Ramos (cell line): ENCODE measurements at regions not wholly inside any gene's neighbourhood (a gene's known extent, or its start where the extent isn't known, plus 50 kb on each side); places are given as distances from the start of the nearest gene placed in this dataset.
"Not testable (repeated sequence)": the region's sequence is repeated elsewhere in the genome, so short reads cannot be mapped to it uniquely, and the experiment has no call there.

Source experiments
- in situ Hi-C: fragments of 300-500 bp; cut with MboI; formaldehyde crosslinking; loops from one replicate; pipeline ENCODE4 v1.14.3; 2022; ENCODE audit warnings: low sequenced_read_pairs; ENCODE audit not compliant: unreplicated experiment

DNA sequence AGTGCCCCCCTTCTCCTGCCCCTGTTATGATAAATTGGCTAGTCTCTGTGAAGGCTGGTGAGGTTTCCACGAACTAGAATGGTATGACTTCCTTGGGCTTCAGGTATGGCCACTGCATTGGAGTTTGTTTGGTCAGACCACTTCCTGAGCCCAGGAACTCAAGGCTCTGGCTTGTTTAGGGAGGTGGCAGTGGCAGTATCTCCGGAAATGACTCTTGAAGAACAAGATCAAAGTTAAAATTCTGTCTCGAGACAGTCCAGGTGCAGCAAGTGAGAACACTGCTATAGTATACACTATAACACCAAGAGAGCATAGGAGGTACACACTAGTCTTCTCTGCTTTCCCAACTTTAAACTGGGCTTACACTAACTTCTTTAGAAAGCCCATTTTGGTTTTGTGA, 309.1 kb downstream of the KLF12 start:
- in situ Hi-C loops = no loop called here

DNA sequence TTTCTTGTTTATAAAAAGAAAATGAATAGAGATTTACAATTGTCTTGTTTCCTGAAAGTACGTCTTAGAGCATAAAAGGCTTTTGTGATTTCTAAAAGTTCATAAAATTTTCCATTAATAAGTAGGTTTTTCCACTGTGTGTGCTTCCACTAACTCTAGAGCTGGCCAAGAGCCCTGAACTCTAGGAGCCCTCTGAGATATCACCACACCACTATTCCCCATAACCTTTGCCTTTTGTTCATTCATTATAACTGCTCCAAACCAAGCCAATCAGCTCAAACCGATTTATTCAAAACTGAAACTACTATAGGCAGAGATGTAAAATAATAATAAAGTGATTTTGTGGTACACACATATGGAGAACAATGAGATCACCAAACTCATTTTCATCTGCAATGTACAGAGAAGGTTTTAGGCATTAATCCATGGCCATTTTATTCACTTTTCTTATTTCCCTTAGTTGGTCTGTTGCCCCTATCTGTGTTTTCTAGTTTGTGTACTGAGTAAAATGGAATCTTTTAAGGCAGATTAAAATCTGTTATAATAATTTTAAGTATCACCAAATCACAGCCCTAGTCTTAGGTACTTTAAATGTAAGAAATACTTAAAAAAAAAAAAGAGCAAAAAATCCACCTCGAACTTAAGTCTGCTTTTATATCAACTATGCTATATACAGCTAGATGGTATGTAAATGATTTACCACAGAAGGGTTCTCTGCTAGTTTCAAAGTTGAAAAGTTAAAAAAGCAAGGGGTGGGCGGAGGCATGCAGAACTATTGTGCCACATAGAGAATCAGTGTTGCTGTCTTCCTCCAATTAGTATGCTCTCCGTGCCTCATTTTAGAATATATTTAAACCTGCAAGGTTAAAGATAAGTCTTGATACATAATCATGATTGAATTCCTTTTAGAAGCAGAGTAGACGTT, 311.3 kb downstream of the KLF12 start:
- in situ Hi-C loops = no loop called here

DNA sequence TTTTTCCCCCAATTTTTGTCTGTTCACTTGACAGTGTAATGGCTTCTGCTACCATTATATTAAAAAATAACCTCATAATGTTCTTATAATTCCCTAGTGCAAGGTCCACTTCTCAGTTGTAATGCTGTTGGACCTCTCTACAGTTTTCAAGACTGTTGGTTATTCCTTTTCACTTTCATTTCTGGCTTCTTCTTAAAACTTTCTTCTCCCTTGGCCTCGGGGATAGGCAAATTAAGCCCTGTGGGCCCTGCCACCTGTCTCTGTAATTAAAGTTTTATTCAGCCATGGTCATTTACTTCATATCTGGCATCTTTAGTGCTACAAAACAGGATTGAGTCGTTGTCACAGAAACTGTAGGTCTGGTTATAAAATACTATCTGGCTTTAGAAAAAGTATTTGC, 313.5 kb downstream of the KLF12 start:
- in situ Hi-C loops = no loop called here

DNA sequence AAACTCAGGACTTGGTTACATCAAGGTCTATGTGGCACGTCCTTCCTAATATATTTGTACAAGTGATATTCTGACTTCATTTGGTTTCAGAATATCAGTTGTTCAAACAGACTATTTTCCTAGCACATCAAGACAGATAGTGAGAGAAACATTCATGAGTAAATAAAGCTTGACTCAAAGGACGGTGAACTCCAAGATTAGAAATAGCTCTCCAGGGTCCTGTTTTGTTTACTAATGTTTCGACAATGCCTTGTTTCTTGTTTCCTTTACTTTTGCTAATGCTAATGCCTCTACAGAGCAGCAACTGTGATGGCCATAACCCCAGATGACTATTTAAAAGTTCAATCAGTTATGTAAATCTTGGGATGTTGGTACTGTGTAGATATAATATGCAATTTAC, 313.9 kb downstream of the KLF12 start:
- in situ Hi-C loops = no loop called here

DNA sequence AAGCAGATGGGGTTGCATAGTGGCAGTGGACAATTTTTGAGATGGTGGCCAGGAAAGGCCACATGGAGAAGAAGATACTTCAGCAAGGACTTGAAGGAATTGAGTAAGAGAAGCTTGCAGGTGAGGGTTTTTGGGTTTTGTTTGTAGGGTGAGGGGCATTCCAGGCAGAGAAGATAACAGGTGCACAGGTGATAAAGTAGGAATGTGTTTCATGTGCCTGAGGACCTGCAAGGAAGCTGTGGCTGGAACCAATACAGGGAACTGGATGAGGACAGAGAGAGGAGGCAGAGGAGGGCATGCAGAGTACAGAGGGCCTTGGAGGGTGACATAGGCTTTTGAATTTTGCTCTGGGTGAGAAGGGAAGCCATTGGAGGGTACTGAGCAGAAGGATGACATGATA, 314.5 kb downstream of the KLF12 start:
- in situ Hi-C loops = no loop called here

DNA sequence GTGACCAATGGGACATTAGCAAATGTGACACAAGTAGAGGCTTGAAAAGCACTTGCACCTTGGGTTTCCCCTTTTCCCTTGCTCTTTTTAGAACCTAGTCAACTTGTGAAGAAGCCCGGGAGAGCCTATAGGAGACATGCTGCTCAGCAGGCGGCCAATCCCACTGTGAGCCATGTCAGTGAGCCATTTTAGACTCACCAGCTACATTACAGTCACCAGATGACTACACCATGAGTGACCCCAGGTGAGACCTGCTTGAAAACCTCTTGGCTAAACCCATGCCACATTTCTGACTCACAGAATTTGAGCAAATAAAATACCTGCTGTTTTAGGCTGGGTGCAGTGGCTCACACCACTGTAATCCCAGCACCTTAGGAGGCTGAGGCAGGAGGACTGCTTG, 317.5 kb downstream of the KLF12 start:
- in situ Hi-C loops = no loop called here

DNA sequence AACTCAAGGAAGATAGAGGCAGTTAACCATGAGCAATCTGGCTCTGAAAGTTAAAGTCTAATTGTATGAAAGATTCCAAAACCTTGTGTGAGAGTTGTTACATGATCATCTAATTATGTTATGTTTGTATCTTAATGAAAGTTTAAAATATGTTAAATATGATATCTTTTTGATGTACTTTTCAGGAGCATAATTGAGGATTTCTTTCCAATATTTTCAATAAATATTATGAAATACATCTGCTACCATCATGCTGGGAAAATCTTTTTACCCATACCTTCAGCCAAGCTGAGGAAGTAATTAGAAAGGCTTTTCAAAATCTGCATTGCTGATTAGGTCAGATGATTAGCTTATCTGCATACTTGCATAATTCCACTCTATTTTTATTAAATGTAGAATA, 318.4 kb downstream of the KLF12 start:
- in situ Hi-C loops = no loop called here

DNA sequence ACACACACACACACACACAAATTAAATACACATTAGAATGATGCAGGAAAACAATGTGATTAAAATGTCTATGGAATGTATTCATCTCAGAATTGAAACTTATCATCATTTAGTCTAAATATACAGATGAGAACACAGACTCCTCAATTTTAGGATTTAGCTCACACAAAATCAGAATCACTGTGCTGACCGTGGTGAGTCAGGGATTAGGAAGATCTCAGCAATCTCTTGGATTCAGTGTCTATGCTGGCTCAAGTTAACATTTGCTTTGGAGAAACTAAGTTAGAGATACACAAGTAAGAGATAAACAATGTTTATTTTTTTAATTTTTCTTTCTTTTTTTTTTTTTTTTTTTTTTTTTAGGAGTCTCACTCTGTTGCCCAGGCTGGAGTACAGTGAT, 323.6 kb downstream of the KLF12 start:
- in situ Hi-C loops = no loop called here

DNA sequence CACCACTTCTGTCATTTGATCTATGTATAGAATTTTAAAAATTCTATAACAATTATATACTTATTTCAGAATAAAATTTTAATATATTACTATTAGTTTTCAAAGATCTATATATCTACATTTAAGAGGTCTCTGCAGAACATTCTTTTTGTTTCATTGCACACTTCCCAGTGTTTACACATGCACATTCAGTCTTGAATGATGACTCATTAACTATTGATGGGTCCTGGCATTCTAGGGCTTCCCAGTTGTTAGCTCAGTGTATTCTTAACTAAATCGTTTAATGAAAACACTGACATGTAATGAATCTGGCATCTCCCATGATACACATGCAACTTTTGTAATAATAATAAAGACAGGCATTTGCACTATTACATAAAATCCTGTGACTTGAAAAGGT, 324.6 kb downstream of the KLF12 start:
- in situ Hi-C loops = no loop called here

DNA sequence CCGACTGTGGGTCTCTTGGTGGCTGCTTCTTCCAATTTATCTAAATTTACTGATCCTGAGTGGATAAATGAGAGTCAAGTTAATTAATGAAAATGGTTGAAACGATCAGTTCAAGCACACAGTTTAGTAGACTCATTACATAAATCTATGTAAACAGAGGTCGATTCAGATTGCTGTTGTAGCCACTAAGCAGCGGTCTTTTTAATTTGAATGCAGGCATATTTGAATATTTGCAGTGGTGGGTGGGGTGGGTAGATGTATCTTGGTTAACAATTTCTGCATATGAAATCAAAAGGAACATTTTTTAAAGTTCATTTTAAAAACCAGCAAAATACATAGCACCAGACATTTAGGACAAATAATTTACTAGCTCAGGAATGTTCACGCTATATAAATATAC, 325.9 kb downstream of the KLF12 start:
- in situ Hi-C loops = no loop called here

DNA sequence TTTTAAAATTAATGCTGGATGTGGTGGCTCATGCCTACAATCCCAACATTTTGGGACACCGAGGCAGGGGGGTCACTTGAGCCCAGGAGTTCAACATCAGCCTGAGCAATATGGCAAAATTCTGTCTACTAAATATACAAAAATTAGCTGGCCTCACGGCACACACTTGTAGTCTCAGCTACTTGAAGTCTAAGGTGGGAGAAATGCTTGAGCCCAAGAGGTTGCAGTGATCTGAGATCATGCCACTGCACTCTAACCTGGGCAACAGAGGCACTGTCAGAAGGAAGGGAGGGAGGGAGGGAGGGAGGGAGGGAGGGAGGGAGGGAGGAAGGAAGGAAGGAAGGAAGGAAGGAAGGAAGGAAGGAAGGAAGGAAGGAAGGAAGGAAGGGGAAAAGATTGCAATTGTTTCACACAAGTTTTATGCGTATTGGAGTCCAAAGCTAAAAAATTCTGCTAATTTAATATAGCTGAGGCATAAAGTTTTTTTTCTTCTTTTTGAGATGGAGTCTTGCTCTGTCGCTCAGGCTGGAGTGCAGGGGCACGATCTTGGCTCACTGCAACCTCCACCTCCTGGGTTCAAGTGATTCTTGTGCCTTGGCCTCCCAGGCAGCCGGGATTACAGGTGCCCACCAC, 328.8 kb downstream of the KLF12 start:
- in situ Hi-C loops = not testable (repeated sequence)

DNA sequence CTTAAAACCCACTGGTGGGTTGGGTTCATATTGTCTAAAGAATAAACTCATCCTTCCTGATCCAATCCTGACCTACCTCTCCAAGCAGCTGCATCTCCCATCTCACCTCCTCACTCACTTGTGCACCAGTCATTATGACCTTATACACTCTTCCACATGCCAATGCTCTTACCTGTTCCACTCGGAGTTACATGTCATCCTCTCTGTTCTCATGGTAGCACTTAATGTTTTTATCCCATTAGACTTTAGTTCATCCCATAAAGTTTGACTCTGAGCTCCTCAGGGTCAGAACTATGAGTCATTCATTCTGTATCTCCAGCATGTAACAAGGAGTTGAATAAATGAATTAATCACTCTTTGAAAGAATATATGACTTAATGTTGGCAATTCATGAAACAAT, 330.2 kb downstream of the KLF12 start:
- in situ Hi-C loops = no loop called here

DNA sequence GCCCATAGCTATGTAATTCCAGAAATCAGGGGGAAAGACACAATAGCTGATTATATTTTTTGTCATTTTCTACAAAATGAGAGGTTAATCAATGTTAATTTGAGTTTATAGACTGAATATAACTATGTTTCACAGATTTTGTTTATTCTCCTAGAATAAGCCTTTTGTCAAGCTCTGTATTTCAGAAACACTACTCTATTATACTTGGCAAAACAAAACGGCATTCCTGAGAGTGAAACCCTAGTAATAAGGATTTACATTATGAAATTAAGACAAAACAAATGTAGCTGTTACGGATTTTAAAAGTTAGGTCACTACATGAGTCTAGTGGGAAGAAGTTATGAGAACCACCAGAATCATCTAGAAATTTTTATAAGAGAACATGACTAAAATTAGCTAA, 334.2 kb downstream of the KLF12 start:
- in situ Hi-C loops = no loop called here

DNA sequence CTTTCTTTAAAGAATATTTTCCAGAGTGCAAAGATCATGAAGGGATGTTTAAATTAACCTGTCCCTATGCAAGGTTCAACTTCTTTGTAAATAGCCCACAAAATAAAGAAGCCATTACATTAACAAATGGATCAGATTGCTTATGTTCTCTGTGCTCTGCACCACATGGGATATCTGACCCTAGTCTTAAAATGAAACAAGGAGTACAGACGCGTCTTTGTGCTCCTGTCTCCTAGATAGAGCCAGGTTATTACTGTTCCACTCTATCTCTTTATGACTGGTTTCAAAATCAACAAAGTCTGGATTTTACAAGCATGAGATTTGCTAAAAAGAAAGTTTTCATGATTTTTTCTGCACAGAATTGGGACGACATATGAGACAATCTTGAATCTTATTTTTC, 339.4 kb downstream of the KLF12 start:
- in situ Hi-C loops = no loop called here

DNA sequence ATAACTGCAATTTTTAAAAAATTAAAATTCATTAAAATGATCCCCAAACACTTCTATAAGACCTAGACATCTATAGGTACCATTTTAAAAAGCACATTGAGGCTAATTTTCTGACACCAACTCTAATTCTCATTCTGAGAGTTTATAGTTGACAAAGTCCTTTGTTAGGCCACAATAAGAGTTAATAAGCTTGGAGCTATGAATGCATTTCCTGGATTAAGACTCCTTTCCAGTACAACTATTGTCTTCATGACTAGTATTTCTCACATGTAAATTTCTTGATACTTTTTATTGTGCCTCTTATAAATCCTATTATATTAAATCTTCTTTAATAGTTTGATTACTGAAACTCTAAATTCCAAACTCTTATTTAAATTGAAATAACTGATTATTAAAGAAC, 340.8 kb downstream of the KLF12 start:
- in situ Hi-C loops = no loop called here

DNA sequence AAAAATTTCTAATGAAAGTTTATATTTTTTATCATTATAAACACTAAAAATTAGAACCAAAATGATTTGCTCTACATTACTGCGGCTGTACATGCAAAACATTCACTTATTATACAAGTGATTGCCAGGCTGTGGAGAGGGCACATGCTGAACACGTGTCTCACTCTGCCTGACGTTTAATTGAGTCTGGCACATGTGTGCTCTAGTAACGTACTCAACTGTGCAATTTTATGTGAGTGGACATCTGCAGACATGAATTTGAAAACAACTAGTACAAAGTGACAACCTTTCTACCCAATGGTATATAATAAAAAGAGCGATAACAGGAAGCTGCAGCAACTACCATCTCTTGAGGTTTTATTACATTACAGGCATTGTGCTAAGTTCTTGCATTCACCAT, 341.4 kb downstream of the KLF12 start:
- in situ Hi-C loops = no loop called here

DNA sequence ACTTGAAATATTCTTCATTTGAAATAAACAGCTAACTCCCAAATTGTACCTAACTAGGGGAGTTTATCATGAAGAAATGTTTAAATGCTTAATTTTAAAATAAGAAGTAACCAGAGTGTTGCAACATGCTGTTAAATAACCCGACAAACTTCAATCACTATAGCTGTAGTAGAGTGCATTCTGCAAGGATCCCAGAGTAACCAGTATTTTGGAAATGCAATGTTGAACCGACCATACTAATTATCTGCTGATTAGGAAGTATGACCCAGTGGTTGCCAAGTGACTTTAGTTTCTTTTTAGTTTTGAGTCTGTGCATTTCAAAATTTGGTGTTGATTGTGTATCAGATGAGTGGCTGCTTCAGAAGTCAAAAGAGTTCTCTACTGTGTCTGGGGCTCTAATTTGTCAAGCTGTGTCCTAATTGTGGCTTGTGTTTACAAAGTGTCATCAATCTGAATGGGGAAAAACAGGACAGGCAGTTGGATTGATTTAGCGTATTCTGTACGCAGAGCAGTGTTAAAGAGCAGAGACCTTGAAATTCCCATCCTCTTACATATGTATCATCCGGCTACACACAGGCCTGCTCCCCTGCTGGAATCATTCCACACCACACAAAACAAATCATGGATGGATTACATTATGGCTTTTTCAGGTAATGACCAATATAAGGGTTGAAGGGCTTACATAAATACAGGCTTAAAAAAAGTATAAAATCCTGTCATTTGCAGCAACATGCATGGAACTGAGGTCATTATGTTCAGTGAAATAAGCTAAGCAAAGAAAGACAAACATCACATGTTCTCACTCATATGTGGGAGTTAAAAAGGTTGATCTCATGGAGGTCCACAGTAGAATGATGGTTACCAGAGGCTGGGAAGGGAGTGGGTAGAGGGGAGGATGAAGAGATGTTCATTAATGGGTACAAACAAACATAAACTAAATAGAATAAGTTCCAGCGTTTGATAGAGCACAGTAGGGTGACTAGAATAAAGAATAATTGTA, 351.5 kb downstream of the KLF12 start:
- in situ Hi-C loops = no loop called here

DNA sequence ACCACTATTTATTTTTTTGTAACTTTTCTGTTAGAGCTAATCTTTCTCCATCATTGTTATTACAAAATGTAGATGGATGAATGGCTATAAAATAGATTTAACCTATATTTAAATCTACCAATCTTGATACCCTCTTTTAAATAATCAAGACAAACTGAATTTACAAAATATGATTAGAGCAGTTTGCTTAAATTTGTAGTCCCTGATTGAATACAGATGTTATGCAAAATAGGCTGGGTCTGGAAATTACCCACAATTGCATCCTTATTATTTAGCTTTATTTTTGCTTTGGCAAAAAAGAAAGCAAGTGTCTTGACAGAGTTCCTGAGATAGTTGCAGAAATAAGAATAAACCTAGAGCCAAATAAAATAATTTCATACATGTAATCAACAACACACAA, 352.8 kb downstream of the KLF12 start:
- in situ Hi-C loops = no loop called here

DNA sequence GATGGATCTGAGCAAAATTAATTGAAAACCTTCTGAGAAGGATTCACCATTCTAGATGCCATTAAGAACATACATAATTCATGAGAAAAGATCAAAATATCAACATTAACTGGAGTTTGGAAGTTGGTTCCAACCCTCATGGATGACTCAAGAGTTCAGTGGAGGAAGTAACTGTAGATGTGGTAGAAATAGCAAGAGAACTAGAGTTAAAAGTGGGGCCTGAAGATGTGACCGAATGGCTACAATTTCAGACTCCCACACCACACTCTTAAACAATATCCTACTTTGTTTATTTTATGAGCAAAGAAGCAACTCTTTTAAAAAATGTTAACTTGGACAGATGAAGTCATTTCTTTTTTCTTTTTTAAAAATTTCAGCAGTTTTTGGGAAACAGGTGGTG, 354.3 kb downstream of the KLF12 start:
- in situ Hi-C loops = no loop called here

DNA sequence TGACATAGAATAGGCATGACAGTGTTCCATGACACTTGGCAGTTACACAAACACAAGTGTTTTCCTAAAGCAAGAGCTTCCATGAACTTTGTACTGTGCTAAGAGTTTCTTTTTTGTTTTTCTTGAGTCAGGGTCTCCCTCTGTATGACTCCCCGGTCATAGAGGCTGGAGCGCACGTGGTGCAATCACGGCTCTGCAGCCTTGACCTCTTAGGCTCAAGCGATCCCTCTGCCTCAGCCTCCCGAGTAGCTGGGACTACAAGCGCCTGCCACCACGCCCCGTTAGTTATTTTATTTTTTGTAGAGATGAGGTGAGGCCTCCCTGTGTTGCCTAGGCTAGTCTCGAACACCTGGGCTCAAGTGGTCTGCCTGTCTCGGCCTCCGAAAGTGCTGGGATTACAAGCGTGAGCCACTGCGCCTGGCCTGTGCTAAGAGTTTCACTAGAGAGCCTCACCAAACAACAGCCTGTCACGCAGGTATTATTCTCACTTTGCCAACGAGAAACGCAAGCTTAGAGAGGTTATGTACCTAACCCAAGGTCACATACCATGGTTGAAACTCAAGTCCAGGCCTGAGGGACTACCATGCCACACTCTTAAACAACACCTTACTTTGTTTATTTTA, 355.9 kb downstream of the KLF12 start:
- in situ Hi-C loops = no loop called here
